GM23248 (cell line): ENCODE measurements at regions not wholly inside any gene's neighbourhood (a gene's known extent, or its start where the extent isn't known, plus 50 kb on each side); places are given as distances from the start of the nearest gene placed in this dataset.

Experiments used
- DNase-seq: peaks from one replicate; pipeline ENCODE4 v3.0.0-alpha.2; 2015
- H2AFZ ChIP-seq: fragments of 200-600 bp; sonication (generic); 2 replicates; pipeline ENCODE4 v1.6.1; 2016; ENCODE audit warnings: antibody characterized with exemption
- H3F3A ChIP-seq: fragments of 200-600 bp; sonication (generic); 2 replicates; pipeline ENCODE4 v1.6.1; 2016; ENCODE audit warnings: mild to moderate bottlenecking, antibody characterized with exemption, mixed run types; ENCODE audit not compliant: insufficient read depth
- H3K27ac ChIP-seq: fragments of 200-600 bp; sonication (generic); 2 replicates; pipeline ENCODE4 v1.5.1; 2016; ENCODE audit warnings: mild to moderate bottlenecking
- H3K27me3 ChIP-seq: fragments of 200-600 bp; sonication (generic); replicated peaks from 2 replicates; pipeline ENCODE4 v1.6.1; 2016; ENCODE audit warnings: mild to moderate bottlenecking; ENCODE audit not compliant: insufficient read depth
- H3K36me3 ChIP-seq: fragments of 200-600 bp; sonication (generic); 2 replicates; pipeline ENCODE4 v1.6.1; 2016; ENCODE audit warnings: low read depth, mild to moderate bottlenecking
- H3K4me1 ChIP-seq: fragments of 200-600 bp; sonication (generic); 2 replicates; pipeline ENCODE4 v1.6.1; 2016; ENCODE audit warnings: mild to moderate bottlenecking; ENCODE audit not compliant: insufficient read depth
- H3K4me2 ChIP-seq: fragments of 200-600 bp; sonication (generic); one replicate; pipeline ENCODE4 v1.6.1; 2016; ENCODE audit warnings: mild to moderate bottlenecking; ENCODE audit not compliant: unreplicated experiment
- H3K4me3 ChIP-seq: fragments of 200-600 bp; sonication (generic); 2 replicates; pipeline ENCODE4 v1.5.1; 2016; ENCODE audit warnings: mild to moderate bottlenecking
- H3K79me2 ChIP-seq: fragments of 200-600 bp; sonication (generic); 2 replicates; pipeline ENCODE4 v1.6.1; 2016; ENCODE audit warnings: mild to moderate bottlenecking; ENCODE audit not compliant: insufficient read depth
- H3K9ac ChIP-seq: fragments of 200-600 bp; sonication (generic); 2 replicates; pipeline ENCODE4 v1.6.1; 2016; ENCODE audit warnings: mild to moderate bottlenecking
- H3K9me2 ChIP-seq: fragments of 200-600 bp; sonication (generic); 2 replicates; pipeline ENCODE4 v1.6.1; 2016; ENCODE audit warnings: mixed run types, mild to moderate bottlenecking, moderate library complexity; ENCODE audit not compliant: insufficient read depth
- H3K9me3 ChIP-seq: fragments of 200-600 bp; sonication (generic); one replicate; pipeline ENCODE4 v1.6.1; 2017; ENCODE audit warnings: low read depth
- H4K20me1 ChIP-seq: fragments of 200-600 bp; sonication (generic); 2 replicates; pipeline ENCODE4 v1.6.0; 2016; ENCODE audit not compliant: insufficient read depth
- EZH2 ChIP-seq: fragments of 200-600 bp; sonication (generic); IDR thresholded peaks from 2 replicates; pipeline ENCODE4 v1.6.1; 2018; ENCODE audit warnings: antibody characterized with exemption, mild to moderate bottlenecking; ENCODE audit not compliant: insufficient read depth, poor library complexity, severe bottlenecking
- EZH2phosphoT487 ChIP-seq: fragments of 200-600 bp; sonication (generic); IDR thresholded peaks from 2 replicates; pipeline ENCODE4 v1.6.1; 2018; ENCODE audit warnings: antibody characterized with exemption, moderate library complexity, mild to moderate bottlenecking, low read depth; ENCODE audit not compliant: insufficient read depth
- WGBS, 2 experiments: methylation state at CpG; one replicate each; pipeline ENCODE4 v1.1.6; 2015 to 2017; ENCODE audit warnings: low lambda C conversion rate in 2 of 2, low coverage in 1 of 2; ENCODE audit errors: missing lambda C conversion rate in 2 of 2; 5-methylcytosine and 5-hydroxymethylcytosine counted together
- in situ Hi-C: fragments of 300-500 bp; cut with MboI; formaldehyde crosslinking; loops from 2 replicates; pipeline ENCODE4 v1.15.0; 2020

- H3K27me3 ChIP-seq: no peaks in the 10 kb centered on the region
- H3K27ac ChIP-seq: no peak overlapping the region
- H3K79me2 ChIP-seq: no peaks in the 10 kb centered on the region
- no peaks in the 10 kb centered on the region for H4K20me1 ChIP-seq
- TF ChIP-seq EZH2: no peak
- TF ChIP-seq EZH2phosphoT487: no peak
- no peak overlapping the region for H3K9ac ChIP-seq
- H3K4me2 ChIP-seq: no peak overlapping the region
- WGBS, 2 experiments: 20 to 24% methylated on average over 7 of the region's 7 CpGs
- in situ Hi-C loops: no loop called here
- no peaks in the 10 kb centered on the region for H3K9me2 ChIP-seq
- H2AFZ ChIP-seq: no peak overlapping the region
- no peaks in the 10 kb centered on the region for H3K4me1 ChIP-seq
- no peaks in the 10 kb centered on the region for H3F3A ChIP-seq
- H3K36me3 ChIP-seq: no peaks in the 10 kb centered on the region
- no peak for DNase-seq
- H3K9me3 ChIP-seq: no peaks in the 10 kb centered on the region
- H3K4me3 ChIP-seq: no peak overlapping the region
Measured at GRCh38 chr10:1942478-1942877, 205.2 kb upstream of the ADARB2 start.

GRCh38 chr10:1939016-1939415, 201.7 kb upstream of the ADARB2 start:
- no peaks in the 10 kb centered on the region for H3F3A ChIP-seq
- DNase-seq: no peak
- in situ Hi-C loops: no loop called here
- H3K4me2 ChIP-seq: no peak overlapping the region
- TF ChIP-seq EZH2 (no peak), EZH2phosphoT487 (no peak)
- no peak overlapping the region for H2AFZ ChIP-seq
- WGBS, 2 experiments: 58 to 64% methylated on average over 17 of the region's 17 CpGs
- H4K20me1 ChIP-seq: no peaks in the 10 kb centered on the region
- no peaks in the 10 kb centered on the region for H3K27me3 ChIP-seq
- H3K79me2 ChIP-seq: no peaks in the 10 kb centered on the region
- H3K9me3 ChIP-seq: no peaks in the 10 kb centered on the region
- H3K36me3 ChIP-seq: no peaks in the 10 kb centered on the region
- no peak overlapping the region for H3K9ac ChIP-seq
- no peaks in the 10 kb centered on the region for H3K9me2 ChIP-seq
- no peaks in the 10 kb centered on the region for H3K4me1 ChIP-seq
- H3K27ac ChIP-seq: no peak overlapping the region
- no peak overlapping the region for H3K4me3 ChIP-seq

- Histone ChIP-seq H3K4me3 (no peak overlapping the region), H3K4me2 (no peak overlapping the region), H3F3A (no peaks in the 10 kb centered on the region), H3K36me3 (no peaks in the 10 kb centered on the region), H4K20me1 (no peaks in the 10 kb centered on the region), H3K27me3 (no peaks in the 10 kb centered on the region), H2AFZ (no peak overlapping the region), H3K4me1 (no peaks in the 10 kb centered on the region), H3K27ac (no peak overlapping the region), H3K9me2 (no peaks in the 10 kb centered on the region), H3K9me3 (no peaks in the 10 kb centered on the region), H3K79me2 (no peaks in the 10 kb centered on the region), H3K9ac (no peak overlapping the region)
- in situ Hi-C loops: no loop called here
- 3% methylated on average over 7 of the region's 7 CpGs for WGBS, 2 experiments
- TF ChIP-seq EZH2phosphoT487 (no peak), EZH2 (no peak)
- no peak for DNase-seq
Measured at GRCh38 chr10:1938317-1938716, 201.0 kb upstream of the ADARB2 start.

- Histone ChIP-seq H3K27me3 (no peaks in the 10 kb centered on the region), H3K27ac (no peak overlapping the region), H2AFZ (no peak overlapping the region), H3K4me3 (no peak overlapping the region), H3K4me2 (no peak overlapping the region), H3K36me3 (no peaks in the 10 kb centered on the region), H3K9me3 (no peaks in the 10 kb centered on the region), H3K9ac (no peak overlapping the region), H3F3A (no peaks in the 10 kb centered on the region), H3K4me1 (no peaks in the 10 kb centered on the region), H3K79me2 (no peaks in the 10 kb centered on the region), H4K20me1 (no peaks in the 10 kb centered on the region), H3K9me2 (no peaks in the 10 kb centered on the region)
- DNase-seq: no peak
- WGBS, 2 experiments: 4 to 6% methylated on average over 4 of the region's 4 CpGs
- TF ChIP-seq EZH2phosphoT487 (no peak), EZH2 (no peak)
- in situ Hi-C loops: no loop called here
Measured at GRCh38 chr10:1935912-1936311, 198.6 kb upstream of the ADARB2 start.

- Histone ChIP-seq H3K9me3 (no peaks in the 10 kb centered on the region), H3K4me3 (no peak overlapping the region), H2AFZ (no peak overlapping the region), H3K4me1 (no peaks in the 10 kb centered on the region), H3K9me2 (no peaks in the 10 kb centered on the region), H3K27ac (no peak overlapping the region), H3F3A (no peaks in the 10 kb centered on the region), H3K79me2 (no peaks in the 10 kb centered on the region), H3K9ac (no peak overlapping the region), H3K4me2 (no peak overlapping the region), H3K27me3 (no peaks in the 10 kb centered on the region), H4K20me1 (no peaks in the 10 kb centered on the region), H3K36me3 (no peaks in the 10 kb centered on the region)
- DNase-seq: no peak
- no peak for TF ChIP-seq EZH2
- in situ Hi-C loops: no loop called here
- 64 to 65% methylated on average over 16 of the region's 16 CpGs for WGBS, 2 experiments
Measured at GRCh38 chr10:1933215-1933614, 195.9 kb upstream of the ADARB2 start.
